HCT116 (cell line): ENCODE measurements at regions not wholly inside any gene's neighbourhood (a gene's known extent, or its start where the extent isn't known, plus 50 kb on each side); places are given as distances from the start of the nearest gene placed in this dataset.

Experiments used
- ATAC-seq: fragments of 200-7000 bp; cut with Tn5 transposase; 2 replicates; pipeline ENCODE4 v1.9.1; 2020; ENCODE audit warnings: mild to moderate bottlenecking, moderate library complexity
- BruUV-seq: library from RNA; stranded (reverse); fragments of 400-500 nt; replicated peaks from 2 replicates; lab custom pipeline; 2021; lab: Mats Ljungman, UMichigan
- CTCF ChIA-PET: fragments of 300-600 bp; sonication (Branson Sonifier 250); formaldehyde crosslinking; loops from one replicate; lab custom pipeline; 2021; ENCODE audit warnings: antibody characterized with exemption; lab: Charles Lee
- POLR2A ChIA-PET: fragments of 300-600, 350-600 bp; sonication (Branson Sonifier 250); formaldehyde crosslinking; loops from one replicate; lab custom pipeline; 2021; ENCODE audit warnings: antibody characterized with exemption; lab: Charles Lee
- RAD21 ChIA-PET, 2 experiments: fragments of 300-600 bp; sonication (Branson Sonifier 250); formaldehyde crosslinking; loops; one replicate each; lab custom pipeline; 2023; ENCODE audit warnings: low total read pairs in 2 of 2; ENCODE audit not compliant: uncharacterized antibody in 2 of 2, unreplicated experiment in 2 of 2, low non-redundant PET in 1 of 2; lab: Charles Lee
- DNase-seq: peaks from one replicate; pipeline ENCODE4 v3.0.0-alpha.2; 2010; ENCODE audit warnings: low read depth, low spot score
- H2AFZ ChIP-seq: fragments of 200-600 bp; shearing (Covaris generic), sonication (generic); 2 replicates; pipeline ENCODE4 v1.6.1; 2017; ENCODE audit warnings: low read depth, mixed run types, mixed read lengths, antibody characterized with exemption, low read length; ENCODE audit not compliant: poor library complexity, severe bottlenecking
- H3K27ac ChIP-seq: 2 replicates; pipeline ENCODE4 v1.5.1; 2012; ENCODE audit warnings: low read depth, low read length
- H3K27me3 ChIP-seq: fragments of 200-600 bp; sonication (generic); 2 replicates; pipeline ENCODE4 v1.6.1; 2016; ENCODE audit warnings: mixed run types, low read length, mixed read lengths; ENCODE audit not compliant: insufficient read depth
- H3K36me3 ChIP-seq, 2 experiments: fragments of 200-500 bp in 1 of 2; fragments of 200-600 bp in 1 of 2; sonication (Bioruptor generic) in 1 of 2; sonication (generic) in 1 of 2; 2 replicates each; pipeline versions ENCODE4 v1.5.1 to v1.6.1; 2014 to 2016; ENCODE audit warnings: low read length in 2 of 2, inconsistent platforms in 1 of 2, mixed read lengths in 1 of 2, mixed run types in 1 of 2; ENCODE audit not compliant: insufficient read depth in 2 of 2, control insufficient read depth in 1 of 2
- H3K4me1 ChIP-seq, 2 experiments: fragments of 200-600 bp in 1 of 2; sonication (generic) in 1 of 2; 2 replicates each; pipeline versions ENCODE4 v1.5.1 to v1.6.1; 2012 to 2017; ENCODE audit warnings: low read length in 2 of 2, inconsistent platforms in 1 of 2, mild to moderate bottlenecking in 1 of 2, mixed read lengths in 1 of 2, mixed run types in 1 of 2, moderate library complexity in 1 of 2; ENCODE audit not compliant: insufficient read depth in 2 of 2, control insufficient read depth in 1 of 2
- H3K4me2 ChIP-seq: fragments of 200-600 bp; sonication (generic); 2 replicates; pipeline ENCODE4 v1.6.1; 2017; ENCODE audit warnings: mixed run types, low read length, mixed read lengths
- H3K4me3 ChIP-seq, 2 experiments: fragments of 200-600 bp in 1 of 2; sonication (generic) in 1 of 2; replicated peaks in 1 of 2; 2 replicates each; pipeline ENCODE4 v1.5.1; 2011 to 2016; ENCODE audit warnings: low read length in 2 of 2, control low read depth in 1 of 2, low read depth in 1 of 2, mild to moderate bottlenecking in 1 of 2, mixed read lengths in 1 of 2, mixed run types in 1 of 2
- H3K79me2 ChIP-seq: fragments of 200-600 bp; sonication (generic); 2 replicates; pipeline ENCODE4 v1.6.1; 2017; ENCODE audit warnings: mild to moderate bottlenecking, mixed run types, low read length, moderate library complexity, mixed read lengths; ENCODE audit not compliant: insufficient read depth
- H3K9ac ChIP-seq: fragments of 200-600 bp; sonication (generic); 2 replicates; pipeline ENCODE4 v1.6.1; 2016; ENCODE audit warnings: low read length, mixed read lengths
- H3K9me2 ChIP-seq: fragments of 200-600 bp; sonication (generic), shearing (Covaris generic); 2 replicates; pipeline ENCODE4 v1.6.1; 2017; ENCODE audit warnings: mixed run types, mild to moderate bottlenecking, moderate library complexity; ENCODE audit not compliant: insufficient read depth
- H3K9me3 ChIP-seq, 2 experiments: fragments of 200-500 bp in 1 of 2; fragments of 200-600 bp in 1 of 2; sonication (Bioruptor generic) in 1 of 2; sonication (generic) in 1 of 2; 2 replicates each; pipeline ENCODE4 v1.6.1; 2014 to 2017; ENCODE audit warnings: low read length in 2 of 2, mixed read lengths in 2 of 2, inconsistent platforms in 1 of 2, low read depth in 1 of 2, mild to moderate bottlenecking in 1 of 2, mixed run types in 1 of 2, moderate library complexity in 1 of 2; ENCODE audit not compliant: control insufficient read depth in 1 of 2, insufficient read depth in 1 of 2
- H4K20me1 ChIP-seq: fragments of 200-600 bp; sonication (generic), shearing (Covaris generic); 2 replicates; pipeline ENCODE4 v1.6.1; 2017; ENCODE audit warnings: mixed run types, mild to moderate bottlenecking, moderate library complexity; ENCODE audit not compliant: insufficient read depth
- CTCF ChIP-seq, 3 experiments: fragments of 200-600 bp in 1 of 3; sonication (generic) in 1 of 3; IDR thresholded peaks in 2 of 3; conservative IDR thresholded peaks in 1 of 3; 2 replicates each; pipeline ENCODE4 v1.5.1; 2012 to 2017; ENCODE audit warnings: low read depth in 2 of 3, low read length in 2 of 3, antibody characterized with exemption in 1 of 3, borderline replicate concordance in 1 of 3, control low read depth in 1 of 3, mild to moderate bottlenecking in 1 of 3, mixed read lengths in 1 of 3, mixed run types in 1 of 3, moderate library complexity in 1 of 3; ENCODE audit not compliant: insufficient read depth in 1 of 3
- JUND ChIP-seq: IDR thresholded peaks from 2 replicates; pipeline ENCODE4 v1.6.1; 2012
- REST ChIP-seq: IDR thresholded peaks from 2 replicates; pipeline ENCODE4 v1.6.1; 2012; ENCODE audit warnings: low read depth
- SIN3A ChIP-seq: IDR thresholded peaks from 2 replicates; pipeline ENCODE4 v1.6.1; 2012; ENCODE audit warnings: low read depth
- SRF ChIP-seq: IDR thresholded peaks from 2 replicates; pipeline ENCODE4 v1.6.1; 2012; ENCODE audit warnings: low read depth
- ZFX ChIP-seq: fragments of 450-650 bp; IDR thresholded peaks from 2 replicates; pipeline ENCODE4 v1.6.1; 2017
- intact Hi-C: fragments of 100-400 bp; cut with micrococcal nuclease; formaldehyde crosslinking; loops from 2 replicates; pipeline ENCODE4 v1.10.0; 2022

- CTCF ChIA-PET = interaction anchor here (1.0 kb wide), 1 partner anchor 8 kb away, joined by 4 read pairs; no protein-coding TSS in a partner anchor
- no TSS peak for BruUV-seq
- no peak overlapping the region for H3K4me3 ChIP-seq
- no peaks in the 10 kb centered on the region for H3K79me2 ChIP-seq
- intact Hi-C loops = no loop called here
- H3K9me3 ChIP-seq = no peaks in the 10 kb centered on the region
- DNase-seq (no peak), ATAC-seq (no peak)
- TF ChIP-seq ZFX (no peak), SRF (no peak), CTCF (IDR thresholded peaks at IDR 0.05 in 2 of 3, conservative IDR thresholded peaks at IDR 0.05 in 1 of 3; ENCODE audit: borderline replicate concordance in 1 of 3, insufficient read depth in 1 of 3, low read depth in 2 of 3, low read length in 2 of 3) (no peak), SIN3A (no peak), REST (no peak), JUND (no peak)
- no peaks in the 10 kb centered on the region for H3K9me2 ChIP-seq
- H3K27me3 ChIP-seq = peaks cover 57% of the 10 kb centered on the region
- H4K20me1 ChIP-seq = no peaks in the 10 kb centered on the region
- H3K36me3 ChIP-seq = no peaks in the 10 kb centered on the region
- H3K9ac ChIP-seq = no peak overlapping the region
- H2AFZ ChIP-seq = no peak overlapping the region
- H3K4me1 ChIP-seq = no peaks in the 10 kb centered on the region
- POLR2A ChIA-PET = no interaction called here
- RAD21 ChIA-PET = no interaction called here
- no peak overlapping the region for H3K27ac ChIP-seq
- H3K4me2 ChIP-seq = no peak overlapping the region
These were observed 95.0 kb upstream of the TBX5 start for GRCh38 chr12:114500775-114501473.
